ENCODE measurements at regions not wholly inside any gene's neighbourhood (a gene's known extent, or its start where the extent isn't known, plus 50 kb on each side); places are given as distances from the start of the nearest gene placed in this dataset.
"Not testable (repeated sequence)": the region's sequence is repeated elsewhere in the genome, so short reads cannot be mapped to it uniquely, and the experiment has no call there.

- in situ Hi-C loops (cut with MboI; ENCODE audit: low pct_unique_long_range_greater_than_20kb, low sequenced_read_pairs, unreplicated experiment), result no loop called here
- TF ChIP-seq CTCF (IDR thresholded peaks at IDR 0.05; ENCODE audit: extremely low read depth, insufficient read depth, missing control alignments), result no peak
- no peak for DNase-seq (ENCODE audit: low spot score)
These were observed 206.4 kb upstream of the ARL4C start for GRCh38 chr2:234703258-234703657.

- DNase-seq (ENCODE audit: low spot score), result no peak
- in situ Hi-C loops (cut with MboI; ENCODE audit: low pct_unique_long_range_greater_than_20kb, low sequenced_read_pairs, unreplicated experiment), result no loop called here
- no peak for TF ChIP-seq CTCF (IDR thresholded peaks at IDR 0.05; ENCODE audit: extremely low read depth, insufficient read depth, missing control alignments)
These were observed 205.9 kb upstream of the ARL4C start for GRCh38 chr2:234702731-234703225.

- no peak for TF ChIP-seq CTCF (IDR thresholded peaks at IDR 0.05; ENCODE audit: extremely low read depth, insufficient read depth, missing control alignments)
- in situ Hi-C loops (cut with MboI; ENCODE audit: low pct_unique_long_range_greater_than_20kb, low sequenced_read_pairs, unreplicated experiment), result no loop called here
These were observed 205.0 kb upstream of the ARL4C start for GRCh38 chr2:234701841-234702240.

GRCh38 chr2:234701421-234701820, 204.5 kb upstream of the ARL4C start:
- in situ Hi-C loops (cut with MboI; ENCODE audit: low pct_unique_long_range_greater_than_20kb, low sequenced_read_pairs, unreplicated experiment), result no loop called here
- TF ChIP-seq CTCF (IDR thresholded peaks at IDR 0.05; ENCODE audit: extremely low read depth, insufficient read depth, missing control alignments), result no peak
- no peak for DNase-seq (ENCODE audit: low spot score)

More at GRCh38 chr2:234701841-234702240, 205.0 kb upstream of the ARL4C start:
- DNase-seq (ENCODE audit: low spot score), result no peak

- DNase-seq (ENCODE audit: low spot score), result no peak
- in situ Hi-C loops (cut with MboI; ENCODE audit: low pct_unique_long_range_greater_than_20kb, low sequenced_read_pairs, unreplicated experiment), result no loop called here
- no peak for TF ChIP-seq CTCF (IDR thresholded peaks at IDR 0.05; ENCODE audit: extremely low read depth, insufficient read depth, missing control alignments)
These were observed 202.6 kb upstream of the ARL4C start for GRCh38 chr2:234699456-234699855.

GRCh38 chr2:234697300-234697876, 200.5 kb upstream of the ARL4C start:
- in situ Hi-C loops (cut with MboI; ENCODE audit: low pct_unique_long_range_greater_than_20kb, low sequenced_read_pairs, unreplicated experiment); DNase-seq (ENCODE audit: low spot score): not testable (repeated sequence)

- TF ChIP-seq CTCF (IDR thresholded peaks at IDR 0.05; ENCODE audit: extremely low read depth, insufficient read depth, missing control alignments), result no peak
- DNase-seq (ENCODE audit: low spot score), result no peak
- in situ Hi-C loops (cut with MboI; ENCODE audit: low pct_unique_long_range_greater_than_20kb, low sequenced_read_pairs, unreplicated experiment), result no loop called here
These were observed 199.1 kb upstream of the ARL4C start for GRCh38 chr2:234695981-234696380.

Measured in GM13977 (cell line).